ENCODE measurements at regions not wholly inside any gene's neighbourhood (a gene's known extent, or its start where the extent isn't known, plus 50 kb on each side); places are given as distances from the start of the nearest gene placed in this dataset.

DNA sequence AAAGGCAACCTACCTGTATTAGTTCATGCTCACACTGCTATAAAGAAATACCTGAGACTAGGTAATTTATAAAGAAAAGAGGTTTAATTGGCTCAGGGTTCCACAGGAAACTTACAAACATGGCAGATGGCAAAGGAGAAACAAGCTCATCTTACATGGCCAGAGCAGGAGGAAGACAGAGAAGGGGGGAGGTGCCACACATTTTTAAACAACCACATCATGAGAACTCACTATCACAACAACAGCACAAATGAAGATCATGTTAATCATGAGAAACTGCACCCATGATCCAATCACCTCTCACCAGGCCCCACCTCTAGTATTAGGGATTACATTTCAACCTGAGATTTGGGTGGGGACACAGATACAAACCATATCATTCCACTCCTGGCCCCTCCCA is 90.6 kb upstream of the KCTD3 start:
- Histone ChIP-seq H3K27me3 (no peaks in the 10 kb centered on the region), H3K4me3 (no peak overlapping the region), H3K36me3 (no peaks in the 10 kb centered on the region), H3K9me3 (ENCODE audit: low read depth) (no peaks in the 10 kb centered on the region), H3K27ac (no peak overlapping the region), H3K4me1 (ENCODE audit: low read depth) (no peaks in the 10 kb centered on the region)
- TF ChIP-seq, protein P1, sequence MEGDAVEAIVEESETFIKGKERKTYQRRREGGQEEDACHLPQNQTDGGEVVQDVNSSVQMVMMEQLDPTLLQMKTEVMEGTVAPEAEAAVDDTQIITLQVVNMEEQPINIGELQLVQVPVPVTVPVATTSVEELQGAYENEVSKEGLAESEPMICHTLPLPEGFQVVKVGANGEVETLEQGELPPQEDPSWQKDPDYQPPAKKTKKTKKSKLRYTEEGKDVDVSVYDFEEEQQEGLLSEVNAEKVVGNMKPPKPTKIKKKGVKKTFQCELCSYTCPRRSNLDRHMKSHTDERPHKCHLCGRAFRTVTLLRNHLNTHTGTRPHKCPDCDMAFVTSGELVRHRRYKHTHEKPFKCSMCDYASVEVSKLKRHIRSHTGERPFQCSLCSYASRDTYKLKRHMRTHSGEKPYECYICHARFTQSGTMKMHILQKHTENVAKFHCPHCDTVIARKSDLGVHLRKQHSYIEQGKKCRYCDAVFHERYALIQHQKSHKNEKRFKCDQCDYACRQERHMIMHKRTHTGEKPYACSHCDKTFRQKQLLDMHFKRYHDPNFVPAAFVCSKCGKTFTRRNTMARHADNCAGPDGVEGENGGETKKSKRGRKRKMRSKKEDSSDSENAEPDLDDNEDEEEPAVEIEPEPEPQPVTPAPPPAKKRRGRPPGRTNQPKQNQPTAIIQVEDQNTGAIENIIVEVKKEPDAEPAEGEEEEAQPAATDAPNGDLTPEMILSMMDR (IDR thresholded peaks at IDR 0.05; ENCODE audit: low read depth, low read length), result no peak
- DNase-seq (ENCODE audit: low read depth in 1 of 2, low spot score in 1 of 2), result no peak

DNA sequence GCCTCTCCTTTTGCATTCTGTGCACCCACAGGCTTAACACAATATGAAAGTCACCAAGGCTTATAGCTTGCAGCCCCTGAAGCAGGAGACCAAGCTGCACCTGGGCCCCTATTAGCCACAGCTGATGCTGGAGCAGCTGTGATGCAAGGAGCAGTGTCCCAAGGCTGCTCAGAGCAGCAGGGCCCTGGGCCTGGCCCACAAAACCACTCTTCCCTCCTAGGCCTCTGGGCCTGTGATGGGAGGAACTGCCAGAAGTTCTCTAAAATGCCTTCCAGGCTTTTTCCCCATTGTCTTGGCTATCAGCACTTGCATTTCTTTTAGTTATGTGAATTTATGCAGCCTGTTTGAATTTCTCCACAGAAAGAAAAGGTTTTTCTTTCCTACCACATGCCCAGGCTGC is 89.5 kb upstream of the KCTD3 start:
- H3K9me3 ChIP-seq (ENCODE audit: low read depth), result no peaks in the 10 kb centered on the region
- TF ChIP-seq, protein P1 (IDR thresholded peaks at IDR 0.05; ENCODE audit: low read depth, low read length), result no peak
- H3K27me3 ChIP-seq, result no peaks in the 10 kb centered on the region
- no peak overlapping the region for H3K27ac ChIP-seq
- no peak overlapping the region for H3K4me3 ChIP-seq
- no peaks in the 10 kb centered on the region for H3K4me1 ChIP-seq (ENCODE audit: low read depth)
- H3K36me3 ChIP-seq, result no peaks in the 10 kb centered on the region
- no peak for DNase-seq (ENCODE audit: low read depth in 1 of 2, low spot score in 1 of 2)

- Histone ChIP-seq H3K9me3 (ENCODE audit: low read depth) (no peaks in the 10 kb centered on the region), H3K27ac (no peak overlapping the region), H3K4me3 (no peak overlapping the region), H3K4me1 (ENCODE audit: low read depth) (peaks cover 3% of the 10 kb centered on the region), H3K27me3 (no peaks in the 10 kb centered on the region), H3K36me3 (no peaks in the 10 kb centered on the region)
- DNase-seq (ENCODE audit: low read depth in 1 of 2, low spot score in 1 of 2), result no peak
- TF ChIP-seq, protein P1 (IDR thresholded peaks at IDR 0.05; ENCODE audit: low read depth, low read length), result no peak
Observed at GRCh38 chr1:215479567-215479966, 87.5 kb upstream of the KCTD3 start.

DNA sequence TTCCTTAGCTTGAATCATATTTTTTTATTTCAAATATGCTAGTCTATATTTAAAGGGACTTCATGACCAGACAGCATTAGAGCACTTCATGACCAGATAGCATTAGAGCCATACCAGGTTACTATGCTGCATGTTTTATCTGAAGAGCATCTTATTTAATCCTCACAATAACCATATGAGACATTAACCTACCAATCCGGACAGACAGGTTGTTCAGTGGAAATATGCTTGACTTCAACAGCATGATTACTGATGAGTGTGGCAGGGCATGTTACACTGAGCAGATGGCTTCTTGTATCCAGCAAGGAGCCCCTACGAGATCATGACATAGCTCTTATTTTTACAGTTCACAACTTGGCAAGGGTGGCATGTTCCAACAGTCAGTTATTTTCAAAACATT is 85.0 kb upstream of the KCTD3 start:
- TF ChIP-seq, protein P1 (IDR thresholded peaks at IDR 0.05; ENCODE audit: low read depth, low read length), result no peak
- no peak overlapping the region for H3K27ac ChIP-seq
- H3K4me1 ChIP-seq (ENCODE audit: low read depth), result peaks cover 8% of the 10 kb centered on the region
- no peaks in the 10 kb centered on the region for H3K9me3 ChIP-seq (ENCODE audit: low read depth)
- DNase-seq (ENCODE audit: low read depth in 1 of 2, low spot score in 1 of 2), result no peak
- no peaks in the 10 kb centered on the region for H3K27me3 ChIP-seq
- no peaks in the 10 kb centered on the region for H3K36me3 ChIP-seq
- no peak overlapping the region for H3K4me3 ChIP-seq

- DNase-seq (ENCODE audit: low read depth in 1 of 2, low spot score in 1 of 2), result peak in 1 of 2 donors; percentile 1
- Histone ChIP-seq H3K27ac (no peak overlapping the region), H3K9me3 (ENCODE audit: low read depth) (no peaks in the 10 kb centered on the region), H3K4me1 (ENCODE audit: low read depth) (peaks cover 8% of the 10 kb centered on the region), H3K36me3 (no peaks in the 10 kb centered on the region), H3K27me3 (no peaks in the 10 kb centered on the region), H3K4me3 (no peak overlapping the region)
- TF ChIP-seq, protein P1 (IDR thresholded peaks at IDR 0.05; ENCODE audit: low read depth, low read length), result no peak
Observed at GRCh38 chr1:215484171-215484939, 82.7 kb upstream of the KCTD3 start.

Measured in cardiac muscle cell (in vitro differentiated cells and primary cell).